ENCODE measurements at regions not wholly inside any gene's neighbourhood (a gene's known extent, or its start where the extent isn't known, plus 50 kb on each side); places are given as distances from the start of the nearest gene placed in this dataset.

GRCh38 chr15:36356978-36357601, 222.3 kb upstream of the CDIN1 start:
- H3K27ac ChIP-seq = no peak overlapping the region
- H3K4me3 ChIP-seq = no peak overlapping the region
- no peak overlapping the region for H3K4me2 ChIP-seq
- Mint-ChIP-seq H3K27me3 (ENCODE audit: insufficient read depth, low read depth) (no peaks in the 10 kb centered on the region), H3K4me1 (peaks cover 15% of the 10 kb centered on the region), H3K9me3 (no peaks in the 10 kb centered on the region), H3K36me3 (no peaks in the 10 kb centered on the region), H3K27ac (no peak overlapping the region), H3K4me3 (no peak overlapping the region)
- no peaks in the 10 kb centered on the region for H3K9me3 ChIP-seq (ENCODE audit: low read depth)
- no peak overlapping the region for H2AFZ ChIP-seq (replicated peaks)
- H3K79me2 ChIP-seq (ENCODE audit: low read depth) = no peaks in the 10 kb centered on the region
- no peaks in the 10 kb centered on the region for H3K4me1 ChIP-seq
- TF ChIP-seq CTCF (IDR thresholded peaks at IDR 0.05) (no peak), EZH2 (IDR thresholded peaks at IDR 0.05) (no peak), EZH2phosphoT487 (IDR thresholded peaks at IDR 0.05) (no peak)
- H3K36me3 ChIP-seq = no peaks in the 10 kb centered on the region
- H3F3A ChIP-seq (ENCODE audit: low read depth) = no peaks in the 10 kb centered on the region
- H4K20me1 ChIP-seq (ENCODE audit: low read depth) = no peaks in the 10 kb centered on the region
- DNase-seq (ENCODE audit: low spot score) = no peak
- no peaks in the 10 kb centered on the region for H3K27me3 ChIP-seq
- no peak overlapping the region for H3K9ac ChIP-seq

GRCh38 chr15:36358094-36358493, 221.3 kb upstream of the CDIN1 start:
- Histone ChIP-seq H3K9ac (no peak overlapping the region), H3K9me3 (ENCODE audit: low read depth) (no peaks in the 10 kb centered on the region), H3K4me3 (no peak overlapping the region), H3K27me3 (no peaks in the 10 kb centered on the region), H3F3A (ENCODE audit: low read depth) (no peaks in the 10 kb centered on the region), H2AFZ (replicated peaks) (no peak overlapping the region), H4K20me1 (ENCODE audit: low read depth) (no peaks in the 10 kb centered on the region), H3K27ac (no peak overlapping the region), H3K4me2 (no peak overlapping the region), H3K4me1 (no peaks in the 10 kb centered on the region), H3K79me2 (ENCODE audit: low read depth) (no peaks in the 10 kb centered on the region), H3K36me3 (no peaks in the 10 kb centered on the region)
- H3K27me3 Mint-ChIP-seq (ENCODE audit: insufficient read depth, low read depth) = no peaks in the 10 kb centered on the region
- TF ChIP-seq CTCF (IDR thresholded peaks at IDR 0.05) (no peak), EZH2phosphoT487 (IDR thresholded peaks at IDR 0.05) (no peak), EZH2 (IDR thresholded peaks at IDR 0.05) (no peak)
- H3K4me1 Mint-ChIP-seq = peaks cover 15% of the 10 kb centered on the region
- no peaks in the 10 kb centered on the region for H3K9me3 Mint-ChIP-seq
- no peak for DNase-seq (ENCODE audit: low spot score)
- peak overlapping the region; percentile 15 for H3K4me3 Mint-ChIP-seq
- no peak overlapping the region for H3K27ac Mint-ChIP-seq
- no peaks in the 10 kb centered on the region for H3K36me3 Mint-ChIP-seq

- no peak overlapping the region for H3K27ac Mint-ChIP-seq
- H3F3A ChIP-seq (ENCODE audit: low read depth) = no peaks in the 10 kb centered on the region
- DNase-seq (ENCODE audit: low spot score) = no peak
- no peaks in the 10 kb centered on the region for H3K9me3 ChIP-seq (ENCODE audit: low read depth)
- no peak overlapping the region for H3K4me3 ChIP-seq
- H3K79me2 ChIP-seq (ENCODE audit: low read depth) = no peaks in the 10 kb centered on the region
- H2AFZ ChIP-seq (replicated peaks) = no peak overlapping the region
- no peak overlapping the region for H3K4me2 ChIP-seq
- H3K4me1 ChIP-seq = no peaks in the 10 kb centered on the region
- H3K27ac ChIP-seq = no peak overlapping the region
- peaks cover 15% of the 10 kb centered on the region for H3K4me1 Mint-ChIP-seq
- no peaks in the 10 kb centered on the region for H4K20me1 ChIP-seq (ENCODE audit: low read depth)
- no peaks in the 10 kb centered on the region for H3K27me3 ChIP-seq
- TF ChIP-seq CTCF (IDR thresholded peaks at IDR 0.05) (no peak), EZH2 (IDR thresholded peaks at IDR 0.05) (no peak), EZH2phosphoT487 (IDR thresholded peaks at IDR 0.05) (no peak)
- no peaks in the 10 kb centered on the region for H3K27me3 Mint-ChIP-seq (ENCODE audit: insufficient read depth, low read depth)
- no peaks in the 10 kb centered on the region for H3K36me3 ChIP-seq
- no peak overlapping the region for H3K4me3 Mint-ChIP-seq
- H3K36me3 Mint-ChIP-seq = no peaks in the 10 kb centered on the region
- H3K9ac ChIP-seq = no peak overlapping the region
- H3K9me3 Mint-ChIP-seq = no peaks in the 10 kb centered on the region
Measured at GRCh38 chr15:36358523-36358922, 220.9 kb upstream of the CDIN1 start.

Measured in neural progenitor cell (in vitro differentiated cells).